K562 (cell line): ENCODE measurements at regions not wholly inside any gene's neighbourhood (a gene's known extent, or its start where the extent isn't known, plus 50 kb on each side); places are given as distances from the start of the nearest gene placed in this dataset.

ENCODE experiments used
- CTCF ChIP-seq, 3 experiments: IDR thresholded peaks in 2 of 3; conservative IDR thresholded peaks in 1 of 3; 2 replicates each; pipeline ENCODE4 v1.5.1; 2011 to 2012; ENCODE audit warnings: low read length in 3 of 3, mild to moderate bottlenecking in 3 of 3, control low read depth in 2 of 3, improper control_type of control experiment in 1 of 3, inconsistent platforms in 1 of 3, low read depth in 1 of 3, mixed read lengths in 1 of 3, moderate library complexity in 1 of 3; ENCODE audit not compliant: insufficient read depth in 2 of 3
- E4F1 ChIP-seq: fragments of 250-450 bp; sonication (Bioruptor Pico); IDR thresholded peaks from 2 replicates; pipeline ENCODE4 v1.5.0; 2021; ENCODE audit warnings: mild to moderate bottlenecking, borderline replicate concordance
- EGR1 ChIP-seq: fragments of 450-650 bp; conservative IDR thresholded peaks from 2 replicates; pipeline ENCODE4 v1.6.1; 2017; ENCODE audit warnings: mild to moderate bottlenecking
- MTA2 ChIP-seq: fragments of 450-650 bp; IDR thresholded peaks from 2 replicates; pipeline ENCODE4 v1.6.1; 2016; ENCODE audit warnings: low read depth
- POLR2A ChIP-seq: fragments of 450-650 bp; conservative IDR thresholded peaks from 2 replicates; pipeline ENCODE4 v1.6.1; 2016
- PRPF4 ChIP-seq: fragments of 200-400 bp; formaldehyde crosslinking; IDR thresholded peaks from one replicate; pipeline ENCODE4 v1.6.1; 2017; ENCODE audit warnings: low read length, low read depth, mild to moderate bottlenecking; ENCODE audit not compliant: insufficient read depth, poor library complexity, severe bottlenecking
- RBM14 ChIP-seq: fragments of 200-400 bp; formaldehyde crosslinking; IDR thresholded peaks from 2 replicates; pipeline ENCODE4 v1.6.1; 2018; ENCODE audit warnings: low read depth, mild to moderate bottlenecking, low read length, moderate library complexity, borderline replicate concordance; ENCODE audit not compliant: insufficient read depth
- SMARCB1 ChIP-seq: IDR thresholded peaks from 2 replicates; pipeline ENCODE4 v1.6.1; 2011; ENCODE audit warnings: improper control_type of control experiment, low read depth; ENCODE audit not compliant: insufficient read length
- YY1 ChIP-seq, 3 experiments: IDR thresholded peaks; 2 replicates each; pipeline ENCODE4 v1.6.1; 2011; ENCODE audit warnings: low read length in 2 of 3, mild to moderate bottlenecking in 2 of 3, moderate library complexity in 2 of 3, borderline replicate concordance in 1 of 3, control low read depth in 1 of 3, low read depth in 1 of 3; ENCODE audit not compliant: insufficient read depth in 3 of 3, insufficient replicate concordance in 2 of 3, control insufficient read depth in 1 of 3, insufficient read length in 1 of 3; ENCODE audit errors: extremely low read depth in 1 of 3
- ZBTB8A ChIP-seq: fragments of 450-650 bp; IDR thresholded peaks from 2 replicates; pipeline ENCODE4 v1.6.1; 2018; ENCODE audit warnings: mild to moderate bottlenecking, moderate library complexity; ENCODE audit not compliant: partially characterized antibody
- TF ChIP-seq, protein P1 (sequence below): sonication (generic); formaldehyde crosslinking; IDR thresholded peaks from 2 replicates; pipeline ENCODE4 v1.8.0; 2022; ENCODE audit warnings: missing genetic modification reagents, mild to moderate bottlenecking, borderline replicate concordance
- TF ChIP-seq, protein P2 (sequence below): fragments of 250-450 bp; sonication (Bioruptor Pico); IDR thresholded peaks from 2 replicates; pipeline ENCODE4 v1.5.0; 2020; ENCODE audit warnings: mild to moderate bottlenecking, borderline replicate concordance
- TF ChIP-seq, protein P3 (sequence below): sonication (generic); formaldehyde crosslinking; IDR thresholded peaks from 2 replicates; pipeline ENCODE4 v1.8.0; 2023; ENCODE audit warnings: mild to moderate bottlenecking, missing genetic modification reagents
- TF ChIP-seq, protein P4 (sequence below): IDR thresholded peaks from 3 replicates; pipeline ENCODE4 v1.6.1; 2011; ENCODE audit warnings: borderline replicate concordance, mild to moderate bottlenecking; ENCODE audit not compliant: insufficient read length, insufficient read depth

DNA sequence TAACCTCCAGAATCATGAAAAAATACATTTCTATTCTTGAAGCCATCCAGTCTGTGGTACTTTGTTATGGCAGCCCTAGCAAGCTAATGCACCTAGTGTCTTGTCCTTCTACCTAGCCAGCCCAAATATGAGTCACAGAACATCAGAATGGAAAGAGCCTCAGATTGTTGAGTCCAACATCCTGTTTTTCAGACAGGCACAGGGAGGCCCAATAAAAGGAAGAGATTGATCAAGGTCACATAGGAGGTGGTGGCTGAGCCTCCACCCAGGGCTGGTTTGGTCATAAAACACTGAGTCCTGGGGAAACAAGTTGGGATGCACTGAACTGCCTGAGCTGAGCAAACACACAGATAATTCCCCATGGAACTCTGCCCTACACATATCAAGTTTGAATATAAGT is 195.5 kb downstream of the TTC32 start:
- no peak for TF ChIP-seq CTCF (IDR thresholded peaks at IDR 0.05 in 2 of 3, conservative IDR thresholded peaks at IDR 0.05 in 1 of 3; ENCODE audit: insufficient read depth in 2 of 3, low read depth in 1 of 3, low read length in 3 of 3)
- TF ChIP-seq PRPF4: no peak
- TF ChIP-seq, protein P1, sequence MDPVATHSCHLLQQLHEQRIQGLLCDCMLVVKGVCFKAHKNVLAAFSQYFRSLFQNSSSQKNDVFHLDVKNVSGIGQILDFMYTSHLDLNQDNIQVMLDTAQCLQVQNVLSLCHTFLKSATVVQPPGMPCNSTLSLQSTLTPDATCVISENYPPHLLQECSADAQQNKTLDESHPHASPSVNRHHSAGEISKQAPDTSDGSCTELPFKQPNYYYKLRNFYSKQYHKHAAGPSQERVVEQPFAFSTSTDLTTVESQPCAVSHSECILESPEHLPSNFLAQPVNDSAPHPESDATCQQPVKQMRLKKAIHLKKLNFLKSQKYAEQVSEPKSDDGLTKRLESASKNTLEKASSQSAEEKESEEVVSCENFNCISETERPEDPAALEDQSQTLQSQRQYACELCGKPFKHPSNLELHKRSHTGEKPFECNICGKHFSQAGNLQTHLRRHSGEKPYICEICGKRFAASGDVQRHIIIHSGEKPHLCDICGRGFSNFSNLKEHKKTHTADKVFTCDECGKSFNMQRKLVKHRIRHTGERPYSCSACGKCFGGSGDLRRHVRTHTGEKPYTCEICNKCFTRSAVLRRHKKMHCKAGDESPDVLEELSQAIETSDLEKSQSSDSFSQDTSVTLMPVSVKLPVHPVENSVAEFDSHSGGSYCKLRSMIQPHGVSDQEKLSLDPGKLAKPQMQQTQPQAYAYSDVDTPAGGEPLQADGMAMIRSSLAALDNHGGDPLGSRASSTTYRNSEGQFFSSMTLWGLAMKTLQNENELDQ (CRISPR knock-in tag): no peak
- no peak for TF ChIP-seq MTA2
- no peak for TF ChIP-seq SMARCB1
- no peak for TF ChIP-seq ZBTB8A
- no peak for TF ChIP-seq E4F1 (CRISPR knock-in tag)
- TF ChIP-seq RBM14: no peak
- TF ChIP-seq, protein P2, sequence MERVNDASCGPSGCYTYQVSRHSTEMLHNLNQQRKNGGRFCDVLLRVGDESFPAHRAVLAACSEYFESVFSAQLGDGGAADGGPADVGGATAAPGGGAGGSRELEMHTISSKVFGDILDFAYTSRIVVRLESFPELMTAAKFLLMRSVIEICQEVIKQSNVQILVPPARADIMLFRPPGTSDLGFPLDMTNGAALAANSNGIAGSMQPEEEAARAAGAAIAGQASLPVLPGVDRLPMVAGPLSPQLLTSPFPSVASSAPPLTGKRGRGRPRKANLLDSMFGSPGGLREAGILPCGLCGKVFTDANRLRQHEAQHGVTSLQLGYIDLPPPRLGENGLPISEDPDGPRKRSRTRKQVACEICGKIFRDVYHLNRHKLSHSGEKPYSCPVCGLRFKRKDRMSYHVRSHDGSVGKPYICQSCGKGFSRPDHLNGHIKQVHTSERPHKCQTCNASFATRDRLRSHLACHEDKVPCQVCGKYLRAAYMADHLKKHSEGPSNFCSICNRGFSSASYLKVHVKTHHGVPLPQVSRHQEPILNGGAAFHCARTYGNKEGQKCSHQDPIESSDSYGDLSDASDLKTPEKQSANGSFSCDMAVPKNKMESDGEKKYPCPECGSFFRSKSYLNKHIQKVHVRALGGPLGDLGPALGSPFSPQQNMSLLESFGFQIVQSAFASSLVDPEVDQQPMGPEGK: no peak
- TF ChIP-seq EGR1: no peak
- TF ChIP-seq, protein P3, sequence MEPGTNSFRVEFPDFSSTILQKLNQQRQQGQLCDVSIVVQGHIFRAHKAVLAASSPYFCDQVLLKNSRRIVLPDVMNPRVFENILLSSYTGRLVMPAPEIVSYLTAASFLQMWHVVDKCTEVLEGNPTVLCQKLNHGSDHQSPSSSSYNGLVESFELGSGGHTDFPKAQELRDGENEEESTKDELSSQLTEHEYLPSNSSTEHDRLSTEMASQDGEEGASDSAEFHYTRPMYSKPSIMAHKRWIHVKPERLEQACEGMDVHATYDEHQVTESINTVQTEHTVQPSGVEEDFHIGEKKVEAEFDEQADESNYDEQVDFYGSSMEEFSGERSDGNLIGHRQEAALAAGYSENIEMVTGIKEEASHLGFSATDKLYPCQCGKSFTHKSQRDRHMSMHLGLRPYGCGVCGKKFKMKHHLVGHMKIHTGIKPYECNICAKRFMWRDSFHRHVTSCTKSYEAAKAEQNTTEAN (CRISPR knock-in tag): no peak
- TF ChIP-seq YY1 (IDR thresholded peaks at IDR 0.05; ENCODE audit: borderline replicate concordance in 1 of 3, control insufficient read depth in 1 of 3, extremely low read depth in 1 of 3, insufficient read depth in 3 of 3, insufficient read length in 1 of 3, insufficient replicate concordance in 2 of 3, low read depth in 1 of 3, low read length in 2 of 3): no peak
- TF ChIP-seq POLR2A: no peak
- TF ChIP-seq, protein P4, sequence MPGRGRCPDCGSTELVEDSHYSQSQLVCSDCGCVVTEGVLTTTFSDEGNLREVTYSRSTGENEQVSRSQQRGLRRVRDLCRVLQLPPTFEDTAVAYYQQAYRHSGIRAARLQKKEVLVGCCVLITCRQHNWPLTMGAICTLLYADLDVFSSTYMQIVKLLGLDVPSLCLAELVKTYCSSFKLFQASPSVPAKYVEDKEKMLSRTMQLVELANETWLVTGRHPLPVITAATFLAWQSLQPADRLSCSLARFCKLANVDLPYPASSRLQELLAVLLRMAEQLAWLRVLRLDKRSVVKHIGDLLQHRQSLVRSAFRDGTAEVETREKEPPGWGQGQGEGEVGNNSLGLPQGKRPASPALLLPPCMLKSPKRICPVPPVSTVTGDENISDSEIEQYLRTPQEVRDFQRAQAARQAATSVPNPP: no peak
